HEK293 (cell line): ENCODE measurements at regions not wholly inside any gene's neighbourhood (a gene's known extent, or its start where the extent isn't known, plus 50 kb on each side); places are given as distances from the start of the nearest gene placed in this dataset.

ENCODE experiments used
- CTCF ChIA-PET: fragments of 350-600 bp; formaldehyde crosslinking; extraction: SDS; loops from one replicate; lab custom pipeline; 2021; ENCODE audit warnings: antibody characterized with exemption; lab: Yijun Ruan, JAX
- POLR2A ChIA-PET: fragments of 300-600 bp; formaldehyde crosslinking; extraction: SDS; loops from one replicate; lab custom pipeline; 2020; ENCODE audit warnings: antibody characterized with exemption, inconsistent platforms; lab: Yijun Ruan, JAX
- H3K27ac ChIP-seq: fragments of 200-500 bp; sonication (Bioruptor generic); 2 replicates; pipeline ENCODE4 v1.5.1; 2014; ENCODE audit warnings: low read depth, low read length, control low read depth, inconsistent platforms; ENCODE audit errors: extremely low read depth
- H3K36me3 ChIP-seq, 2 experiments: fragments of 200-500 bp in 1 of 2; sonication (Bioruptor generic) in 1 of 2; 1 replicate in 1 of 2; 2 replicates in 1 of 2; pipeline ENCODE4 v1.5.1; 2014 to 2017; ENCODE audit warnings: inconsistent platforms in 2 of 2, low read length in 2 of 2; ENCODE audit not compliant: control insufficient read depth in 2 of 2, insufficient read depth in 1 of 2
- H3K4me1 ChIP-seq: fragments of 200-500 bp; sonication (Bioruptor generic); 2 replicates; pipeline ENCODE4 v1.5.1; 2014; ENCODE audit warnings: mild to moderate bottlenecking, low read length, inconsistent platforms; ENCODE audit not compliant: control insufficient read depth, insufficient read depth
- H3K4me3 ChIP-seq: 2 replicates; pipeline ENCODE4 v1.5.1; 2011; ENCODE audit warnings: low read depth, mild to moderate bottlenecking, control low read depth, low read length, moderate library complexity
- H3K9me3 ChIP-seq: fragments of 200-500 bp; sonication (Bioruptor generic); 2 replicates; pipeline ENCODE4 v1.5.1; 2014; ENCODE audit warnings: low read depth, low read length, inconsistent platforms; ENCODE audit not compliant: control insufficient read depth, insufficient read depth
- GLIS2 ChIP-seq: fragments of 450-650 bp; formaldehyde crosslinking; IDR thresholded peaks from 2 replicates; pipeline ENCODE4 v1.5.1; 2016; ENCODE audit warnings: missing biosample characterization, missing genetic modification characterization
- KLF10 ChIP-seq: fragments of 450-650 bp; IDR thresholded peaks from 2 replicates; pipeline ENCODE4 v1.5.1; 2018; ENCODE audit warnings: missing biosample characterization, mild to moderate bottlenecking, missing genetic modification characterization
- TCF7L2 ChIP-seq: IDR thresholded peaks from 2 replicates; pipeline ENCODE4 v1.6.1; 2011; ENCODE audit warnings: low read depth, mild to moderate bottlenecking, inconsistent platforms, low read length, moderate library complexity, borderline replicate concordance
- TRIM28 ChIP-seq: IDR thresholded peaks from 2 replicates; pipeline ENCODE4 v1.6.1; 2011; ENCODE audit warnings: low read length, control low read depth, borderline replicate concordance
- ZBTB17 ChIP-seq: fragments of 450-650 bp; formaldehyde crosslinking; IDR thresholded peaks from 2 replicates; pipeline ENCODE4 v1.5.1; 2016; ENCODE audit warnings: missing biosample characterization, missing genetic modification characterization
- ZNF112 ChIP-seq: fragments of 450-650 bp; formaldehyde crosslinking; IDR thresholded peaks from 2 replicates; pipeline ENCODE4 v1.5.0; 2017; ENCODE audit warnings: missing biosample characterization, missing genetic modification characterization
- ZNF157 ChIP-seq: fragments of 450-650 bp; formaldehyde crosslinking; IDR thresholded peaks from 2 replicates; pipeline ENCODE4 v1.5.1; 2016; ENCODE audit warnings: missing biosample characterization, missing genetic modification characterization
- ZNF174 ChIP-seq: fragments of 450-650 bp; formaldehyde crosslinking; IDR thresholded peaks from 2 replicates; pipeline ENCODE4 v1.5.0; 2017; ENCODE audit warnings: missing biosample characterization, mild to moderate bottlenecking, missing genetic modification characterization
- ZNF214 ChIP-seq: fragments of 450-650 bp; formaldehyde crosslinking; IDR thresholded peaks from 2 replicates; pipeline ENCODE4 v1.5.1; 2017; ENCODE audit warnings: missing biosample characterization, mild to moderate bottlenecking, missing genetic modification characterization, borderline replicate concordance
- ZNF24 ChIP-seq: fragments of 450-650 bp; formaldehyde crosslinking; IDR thresholded peaks from 2 replicates; pipeline ENCODE4 v1.5.1; 2016; ENCODE audit warnings: missing biosample characterization, missing genetic modification characterization
- ZNF292 ChIP-seq: fragments of 450-650 bp; formaldehyde crosslinking; IDR thresholded peaks from 2 replicates; pipeline ENCODE4 v1.5.1; 2016; ENCODE audit warnings: low read depth, missing biosample characterization, missing genetic modification characterization, borderline replicate concordance
- ZNF335 ChIP-seq: fragments of 450-650 bp; formaldehyde crosslinking; conservative IDR thresholded peaks from 2 replicates; pipeline ENCODE4 v1.5.1; 2016; ENCODE audit warnings: missing biosample characterization, missing genetic modification characterization
- ZNF626 ChIP-seq: fragments of 450-650 bp; sonication (Bioruptor Pico); formaldehyde crosslinking; IDR thresholded peaks from 2 replicates; pipeline ENCODE4 v1.5.1; 2018; ENCODE audit warnings: missing biosample characterization, missing genetic modification characterization, inconsistent platforms
- ZNF792 ChIP-seq: fragments of 450-650 bp; formaldehyde crosslinking; IDR thresholded peaks from 2 replicates; pipeline ENCODE4 v1.5.1; 2016; ENCODE audit warnings: missing biosample characterization, missing genetic modification characterization
- TF ChIP-seq, protein P1 (sequence below): fragments of 450-650 bp; formaldehyde crosslinking; IDR thresholded peaks from 2 replicates; pipeline ENCODE4 v1.5.1; 2016; ENCODE audit warnings: missing biosample characterization, missing genetic modification characterization
- TF ChIP-seq, protein P2 (sequence below): fragments of 450-650 bp; formaldehyde crosslinking; IDR thresholded peaks from 2 replicates; pipeline ENCODE4 v1.5.1; 2016; ENCODE audit warnings: missing biosample characterization, missing genetic modification characterization, low read depth
- TF ChIP-seq, protein P3 (sequence below): fragments of 450-650 bp; IDR thresholded peaks from 2 replicates; pipeline ENCODE4 v1.5.1; 2018; ENCODE audit warnings: missing biosample characterization, missing genetic modification characterization
- TF ChIP-seq, protein P4 (sequence below): fragments of 450-650 bp; formaldehyde crosslinking; IDR thresholded peaks from 2 replicates; pipeline ENCODE4 v1.5.1; 2016; ENCODE audit warnings: missing biosample characterization, missing genetic modification characterization

DNA sequence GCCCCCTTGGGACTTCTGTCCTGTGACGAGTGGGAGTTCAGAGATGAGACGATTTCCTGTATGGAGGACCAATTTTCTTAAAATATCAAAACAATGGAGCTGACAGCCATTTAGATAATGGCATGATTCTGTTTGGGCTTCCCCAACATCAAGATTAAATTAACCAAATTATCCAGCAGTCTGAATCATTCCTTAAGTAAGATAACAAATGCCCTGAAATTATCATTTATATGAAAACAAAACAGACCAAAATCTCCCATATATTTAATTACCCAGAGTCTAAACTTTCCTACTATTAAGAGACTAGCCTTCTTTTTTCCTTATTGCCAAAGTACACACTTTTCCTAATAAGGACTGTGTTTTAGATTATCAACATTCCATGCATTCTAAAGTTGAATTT, 550.1 kb upstream of the PSMD7 start:
- no peak overlapping the region for H3K27ac ChIP-seq
- no peaks in the 10 kb centered on the region for H3K36me3 ChIP-seq
- H3K9me3 ChIP-seq = no peaks in the 10 kb centered on the region
- POLR2A ChIA-PET = no interaction called here
- no peak overlapping the region for H3K4me3 ChIP-seq
- H3K4me1 ChIP-seq = 0 out of 2 replicates have a peak, but pooled peaks cover 6% of the 10 kb centered on the region
- TF ChIP-seq GLIS2 (tag by site-specific recombination) (no peak), ZNF292 (tag by site-specific recombination) (no peak), KLF10 (tag by site-specific recombination) (no peak), ZNF112 (no peak), TRIM28 (no peak), TCF7L2 (no peak), ZBTB17 (tag by site-specific recombination) (no peak), ZNF24 (no peak), ZNF626 (tag by site-specific recombination) (no peak), ZNF214 (tag by site-specific recombination) (no peak), ZNF174 (tag by site-specific recombination) (no peak), ZNF157 (tag by site-specific recombination) (no peak), ZNF335 (no peak), ZNF792 (tag by site-specific recombination) (no peak)
- TF ChIP-seq, protein P1, sequence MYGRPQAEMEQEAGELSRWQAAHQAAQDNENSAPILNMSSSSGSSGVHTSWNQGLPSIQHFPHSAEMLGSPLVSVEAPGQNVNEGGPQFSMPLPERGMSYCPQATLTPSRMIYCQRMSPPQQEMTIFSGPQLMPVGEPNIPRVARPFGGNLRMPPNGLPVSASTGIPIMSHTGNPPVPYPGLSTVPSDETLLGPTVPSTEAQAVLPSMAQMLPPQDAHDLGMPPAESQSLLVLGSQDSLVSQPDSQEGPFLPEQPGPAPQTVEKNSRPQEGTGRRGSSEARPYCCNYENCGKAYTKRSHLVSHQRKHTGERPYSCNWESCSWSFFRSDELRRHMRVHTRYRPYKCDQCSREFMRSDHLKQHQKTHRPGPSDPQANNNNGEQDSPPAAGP (tag by site-specific recombination) = no peak
- TF ChIP-seq, protein P2, sequence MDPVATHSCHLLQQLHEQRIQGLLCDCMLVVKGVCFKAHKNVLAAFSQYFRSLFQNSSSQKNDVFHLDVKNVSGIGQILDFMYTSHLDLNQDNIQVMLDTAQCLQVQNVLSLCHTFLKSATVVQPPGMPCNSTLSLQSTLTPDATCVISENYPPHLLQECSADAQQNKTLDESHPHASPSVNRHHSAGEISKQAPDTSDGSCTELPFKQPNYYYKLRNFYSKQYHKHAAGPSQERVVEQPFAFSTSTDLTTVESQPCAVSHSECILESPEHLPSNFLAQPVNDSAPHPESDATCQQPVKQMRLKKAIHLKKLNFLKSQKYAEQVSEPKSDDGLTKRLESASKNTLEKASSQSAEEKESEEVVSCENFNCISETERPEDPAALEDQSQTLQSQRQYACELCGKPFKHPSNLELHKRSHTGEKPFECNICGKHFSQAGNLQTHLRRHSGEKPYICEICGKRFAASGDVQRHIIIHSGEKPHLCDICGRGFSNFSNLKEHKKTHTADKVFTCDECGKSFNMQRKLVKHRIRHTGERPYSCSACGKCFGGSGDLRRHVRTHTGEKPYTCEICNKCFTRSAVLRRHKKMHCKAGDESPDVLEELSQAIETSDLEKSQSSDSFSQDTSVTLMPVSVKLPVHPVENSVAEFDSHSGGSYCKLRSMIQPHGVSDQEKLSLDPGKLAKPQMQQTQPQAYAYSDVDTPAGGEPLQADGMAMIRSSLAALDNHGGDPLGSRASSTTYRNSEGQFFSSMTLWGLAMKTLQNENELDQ (tag by site-specific recombination) = no peak
- TF ChIP-seq, protein P3, sequence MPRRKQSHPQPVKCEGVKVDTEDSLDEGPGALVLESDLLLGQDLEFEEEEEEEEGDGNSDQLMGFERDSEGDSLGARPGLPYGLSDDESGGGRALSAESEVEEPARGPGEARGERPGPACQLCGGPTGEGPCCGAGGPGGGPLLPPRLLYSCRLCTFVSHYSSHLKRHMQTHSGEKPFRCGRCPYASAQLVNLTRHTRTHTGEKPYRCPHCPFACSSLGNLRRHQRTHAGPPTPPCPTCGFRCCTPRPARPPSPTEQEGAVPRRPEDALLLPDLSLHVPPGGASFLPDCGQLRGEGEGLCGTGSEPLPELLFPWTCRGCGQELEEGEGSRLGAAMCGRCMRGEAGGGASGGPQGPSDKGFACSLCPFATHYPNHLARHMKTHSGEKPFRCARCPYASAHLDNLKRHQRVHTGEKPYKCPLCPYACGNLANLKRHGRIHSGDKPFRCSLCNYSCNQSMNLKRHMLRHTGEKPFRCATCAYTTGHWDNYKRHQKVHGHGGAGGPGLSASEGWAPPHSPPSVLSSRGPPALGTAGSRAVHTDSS (tag by site-specific recombination) = no peak
- TF ChIP-seq, protein P4, sequence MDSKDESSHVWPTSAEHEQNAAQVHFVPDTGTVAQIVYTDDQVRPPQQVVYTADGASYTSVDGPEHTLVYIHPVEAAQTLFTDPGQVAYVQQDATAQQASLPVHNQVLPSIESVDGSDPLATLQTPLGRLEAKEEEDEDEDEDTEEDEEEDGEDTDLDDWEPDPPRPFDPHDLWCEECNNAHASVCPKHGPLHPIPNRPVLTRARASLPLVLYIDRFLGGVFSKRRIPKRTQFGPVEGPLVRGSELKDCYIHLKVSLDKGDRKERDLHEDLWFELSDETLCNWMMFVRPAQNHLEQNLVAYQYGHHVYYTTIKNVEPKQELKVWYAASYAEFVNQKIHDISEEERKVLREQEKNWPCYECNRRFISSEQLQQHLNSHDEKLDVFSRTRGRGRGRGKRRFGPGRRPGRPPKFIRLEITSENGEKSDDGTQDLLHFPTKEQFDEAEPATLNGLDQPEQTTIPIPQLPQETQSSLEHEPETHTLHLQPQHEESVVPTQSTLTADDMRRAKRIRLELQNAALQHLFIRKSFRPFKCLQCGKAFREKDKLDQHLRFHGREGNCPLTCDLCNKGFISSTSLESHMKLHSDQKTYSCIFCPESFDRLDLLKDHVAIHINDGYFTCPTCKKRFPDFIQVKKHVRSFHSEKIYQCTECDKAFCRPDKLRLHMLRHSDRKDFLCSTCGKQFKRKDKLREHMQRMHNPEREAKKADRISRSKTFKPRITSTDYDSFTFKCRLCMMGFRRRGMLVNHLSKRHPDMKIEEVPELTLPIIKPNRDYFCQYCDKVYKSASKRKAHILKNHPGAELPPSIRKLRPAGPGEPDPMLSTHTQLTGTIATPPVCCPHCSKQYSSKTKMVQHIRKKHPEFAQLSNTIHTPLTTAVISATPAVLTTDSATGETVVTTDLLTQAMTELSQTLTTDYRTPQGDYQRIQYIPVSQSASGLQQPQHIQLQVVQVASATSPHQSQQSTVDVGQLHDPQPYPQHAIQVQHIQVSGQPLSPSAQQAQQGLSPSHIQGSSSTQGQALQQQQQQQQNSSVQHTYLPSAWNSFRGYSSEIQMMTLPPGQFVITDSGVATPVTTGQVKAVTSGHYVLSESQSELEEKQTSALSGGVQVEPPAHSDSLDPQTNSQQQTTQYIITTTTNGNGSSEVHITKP (tag by site-specific recombination) = no peak
- CTCF ChIA-PET = interaction anchor here (0.7 kb wide), 1 partner anchor 828 kb away, joined by 4 read pairs; no protein-coding TSS in a partner anchor
